OCI-LY3 (cell line): ENCODE measurements at regions not wholly inside any gene's neighbourhood (a gene's known extent, or its start where the extent isn't known, plus 50 kb on each side); places are given as distances from the start of the nearest gene placed in this dataset.

Source experiments
- EZH2phosphoT487 ChIP-seq: fragments of 200-600 bp; shearing (Covaris generic); IDR thresholded peaks from 2 replicates; pipeline ENCODE4 v1.6.1; 2018; ENCODE audit warnings: antibody characterized with exemption, mixed run types, low read depth
- TF ChIP-seq, protein P1 (sequence below): fragments of 200-600, 300-600 bp; sonication (generic); IDR thresholded peaks from 2 replicates; pipeline ENCODE4 v1.5.1; 2014; ENCODE audit warnings: antibody characterized with exemption, low read length, low read depth

GRCh38 chr20:59466107-59466815 is 138.1 kb upstream of the PHACTR3 start:
- TF ChIP-seq, protein P1, sequence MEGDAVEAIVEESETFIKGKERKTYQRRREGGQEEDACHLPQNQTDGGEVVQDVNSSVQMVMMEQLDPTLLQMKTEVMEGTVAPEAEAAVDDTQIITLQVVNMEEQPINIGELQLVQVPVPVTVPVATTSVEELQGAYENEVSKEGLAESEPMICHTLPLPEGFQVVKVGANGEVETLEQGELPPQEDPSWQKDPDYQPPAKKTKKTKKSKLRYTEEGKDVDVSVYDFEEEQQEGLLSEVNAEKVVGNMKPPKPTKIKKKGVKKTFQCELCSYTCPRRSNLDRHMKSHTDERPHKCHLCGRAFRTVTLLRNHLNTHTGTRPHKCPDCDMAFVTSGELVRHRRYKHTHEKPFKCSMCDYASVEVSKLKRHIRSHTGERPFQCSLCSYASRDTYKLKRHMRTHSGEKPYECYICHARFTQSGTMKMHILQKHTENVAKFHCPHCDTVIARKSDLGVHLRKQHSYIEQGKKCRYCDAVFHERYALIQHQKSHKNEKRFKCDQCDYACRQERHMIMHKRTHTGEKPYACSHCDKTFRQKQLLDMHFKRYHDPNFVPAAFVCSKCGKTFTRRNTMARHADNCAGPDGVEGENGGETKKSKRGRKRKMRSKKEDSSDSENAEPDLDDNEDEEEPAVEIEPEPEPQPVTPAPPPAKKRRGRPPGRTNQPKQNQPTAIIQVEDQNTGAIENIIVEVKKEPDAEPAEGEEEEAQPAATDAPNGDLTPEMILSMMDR, result no peak
- no peak for TF ChIP-seq EZH2phosphoT487
